AG10803 (cell line): ENCODE measurements at regions not wholly inside any gene's neighbourhood (a gene's known extent, or its start where the extent isn't known, plus 50 kb on each side); places are given as distances from the start of the nearest gene placed in this dataset.
"Not testable (repeated sequence)": the region's sequence is repeated elsewhere in the genome, so short reads cannot be mapped to it uniquely, and the experiment has no call there.

Experiments
- DNase-seq: peaks from one replicate; pipeline ENCODE4 v3.0.0; 2010; ENCODE audit warnings: low read depth
- H3K4me3 ChIP-seq: 2 replicates; pipeline ENCODE4 v1.5.1; 2011; ENCODE audit warnings: mild to moderate bottlenecking, low read length, control low read depth
- TF ChIP-seq, protein P1 (sequence below): conservative IDR thresholded peaks from 2 replicates; pipeline ENCODE4 v1.5.1; 2011; ENCODE audit warnings: mild to moderate bottlenecking, low read length, control low read depth, inconsistent platforms

DNA sequence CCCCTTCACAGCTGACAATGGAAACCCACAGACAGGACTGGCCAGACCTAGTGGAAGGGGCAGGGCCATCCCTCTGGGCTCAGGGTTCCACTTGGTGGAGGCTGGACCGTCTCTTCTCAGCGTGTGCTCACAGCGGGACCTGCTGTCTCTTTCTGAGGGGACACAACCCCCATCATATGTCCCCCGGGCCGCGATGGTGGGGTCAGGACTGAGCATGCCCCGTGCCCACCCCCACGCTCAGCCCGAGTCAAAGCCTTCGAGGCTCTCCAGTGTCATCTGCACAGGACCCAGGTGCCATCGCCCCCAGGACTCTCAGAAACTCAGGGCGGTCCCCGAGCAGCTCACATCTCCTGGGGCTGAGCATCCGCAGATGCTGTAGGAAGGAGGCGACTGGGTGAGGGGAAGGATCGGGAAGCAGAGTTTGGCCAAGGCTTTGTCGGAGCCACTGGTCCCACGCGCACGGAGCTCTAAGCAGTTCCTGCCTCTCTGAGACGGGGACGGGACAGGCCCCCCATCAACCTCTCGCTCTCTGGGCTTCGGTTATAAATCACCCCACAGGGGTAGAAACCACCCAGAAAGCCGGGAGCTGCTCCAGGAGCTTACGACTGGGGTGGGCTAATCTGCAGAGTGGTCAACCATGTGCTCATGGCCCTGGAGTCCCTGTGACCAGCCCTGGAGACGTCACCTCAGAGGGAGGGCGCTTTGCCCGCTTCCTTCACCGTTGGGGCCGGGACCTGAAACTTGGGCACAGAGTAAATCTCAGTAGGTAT, 183.4 kb upstream of the SULF2 start:
- TF ChIP-seq, protein P1, sequence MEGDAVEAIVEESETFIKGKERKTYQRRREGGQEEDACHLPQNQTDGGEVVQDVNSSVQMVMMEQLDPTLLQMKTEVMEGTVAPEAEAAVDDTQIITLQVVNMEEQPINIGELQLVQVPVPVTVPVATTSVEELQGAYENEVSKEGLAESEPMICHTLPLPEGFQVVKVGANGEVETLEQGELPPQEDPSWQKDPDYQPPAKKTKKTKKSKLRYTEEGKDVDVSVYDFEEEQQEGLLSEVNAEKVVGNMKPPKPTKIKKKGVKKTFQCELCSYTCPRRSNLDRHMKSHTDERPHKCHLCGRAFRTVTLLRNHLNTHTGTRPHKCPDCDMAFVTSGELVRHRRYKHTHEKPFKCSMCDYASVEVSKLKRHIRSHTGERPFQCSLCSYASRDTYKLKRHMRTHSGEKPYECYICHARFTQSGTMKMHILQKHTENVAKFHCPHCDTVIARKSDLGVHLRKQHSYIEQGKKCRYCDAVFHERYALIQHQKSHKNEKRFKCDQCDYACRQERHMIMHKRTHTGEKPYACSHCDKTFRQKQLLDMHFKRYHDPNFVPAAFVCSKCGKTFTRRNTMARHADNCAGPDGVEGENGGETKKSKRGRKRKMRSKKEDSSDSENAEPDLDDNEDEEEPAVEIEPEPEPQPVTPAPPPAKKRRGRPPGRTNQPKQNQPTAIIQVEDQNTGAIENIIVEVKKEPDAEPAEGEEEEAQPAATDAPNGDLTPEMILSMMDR = no peak
- H3K4me3 ChIP-seq = no peak overlapping the region
- DNase-seq = no peak

DNA sequence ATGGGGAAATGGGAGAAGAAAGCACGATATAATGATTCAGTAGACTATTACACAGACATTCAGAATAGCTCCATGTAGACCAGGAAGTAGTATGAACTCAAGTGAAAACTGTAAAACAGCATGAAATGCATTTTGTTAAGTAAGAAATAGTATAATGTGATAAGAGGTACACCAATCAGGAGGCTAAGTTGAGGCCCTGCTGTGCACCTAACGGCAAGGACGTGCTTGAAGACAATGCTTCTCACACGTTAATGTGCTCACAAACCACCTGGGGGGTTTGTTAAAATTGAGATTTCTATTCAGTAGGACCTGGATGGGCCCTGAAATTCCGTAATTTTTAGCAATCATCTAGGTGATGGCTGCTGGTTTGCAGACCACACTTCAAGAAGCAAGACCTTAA, 178.9 kb upstream of the SULF2 start:
- no peak overlapping the region for H3K4me3 ChIP-seq
- TF ChIP-seq, protein P1 = no peak
- no peak for DNase-seq

DNA sequence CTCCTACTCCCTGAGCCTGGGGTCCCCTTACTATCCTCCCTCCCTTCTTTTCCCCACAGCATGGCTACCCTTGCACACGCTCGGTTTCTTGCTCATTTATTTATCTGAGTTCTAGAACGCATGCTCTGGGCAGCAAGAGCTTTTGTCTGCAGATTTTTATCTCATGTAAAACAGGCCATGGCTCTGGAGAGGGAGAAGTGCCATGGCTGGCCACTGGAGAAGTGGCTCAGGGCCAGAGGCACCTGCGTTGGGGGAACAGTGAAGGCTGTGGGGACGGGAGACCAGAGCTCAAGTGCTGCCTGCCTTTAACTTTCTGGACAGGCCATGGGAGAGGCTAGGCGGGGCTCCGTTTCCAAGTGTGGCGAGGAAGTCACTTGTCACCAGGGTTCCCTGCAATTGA, 177.7 kb upstream of the SULF2 start:
- no peak for DNase-seq
- no peak overlapping the region for H3K4me3 ChIP-seq
- TF ChIP-seq, protein P1 = no peak

DNA sequence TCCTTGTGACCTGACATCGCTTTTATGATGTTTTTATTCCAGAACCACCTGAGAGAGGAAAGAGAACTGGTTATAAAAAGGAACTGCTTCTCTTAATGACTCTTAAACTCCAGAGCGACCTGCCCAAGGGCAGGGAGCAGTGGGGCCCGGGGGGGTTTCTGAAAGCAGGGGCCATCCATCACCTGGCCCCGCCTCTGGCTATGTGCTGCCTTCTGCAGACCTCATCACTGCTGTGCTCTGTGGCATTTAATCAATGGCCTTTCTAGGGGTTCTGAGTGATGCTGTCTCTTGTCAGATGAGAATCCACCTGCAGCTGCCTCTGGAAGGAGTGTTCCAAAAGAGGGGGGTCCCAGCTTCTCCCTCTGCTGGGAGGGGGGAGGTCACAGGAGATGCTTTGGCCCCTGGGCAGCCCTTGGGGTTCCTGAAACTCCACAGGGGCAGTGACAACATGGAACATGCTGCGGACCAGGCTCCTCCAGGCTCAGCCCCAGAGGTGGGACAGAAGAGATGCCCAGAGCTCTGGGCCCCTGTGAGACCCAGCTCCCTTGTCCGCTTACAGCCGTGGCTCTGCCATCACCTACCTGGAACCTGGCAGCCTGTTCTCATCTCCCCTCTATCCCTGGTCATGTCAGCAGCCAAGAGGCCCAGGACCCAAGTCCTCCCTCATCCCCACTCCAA, 177.1 kb upstream of the SULF2 start:
- H3K4me3 ChIP-seq = no peak overlapping the region
- TF ChIP-seq, protein P1 = no peak
- DNase-seq = no peak

DNA sequence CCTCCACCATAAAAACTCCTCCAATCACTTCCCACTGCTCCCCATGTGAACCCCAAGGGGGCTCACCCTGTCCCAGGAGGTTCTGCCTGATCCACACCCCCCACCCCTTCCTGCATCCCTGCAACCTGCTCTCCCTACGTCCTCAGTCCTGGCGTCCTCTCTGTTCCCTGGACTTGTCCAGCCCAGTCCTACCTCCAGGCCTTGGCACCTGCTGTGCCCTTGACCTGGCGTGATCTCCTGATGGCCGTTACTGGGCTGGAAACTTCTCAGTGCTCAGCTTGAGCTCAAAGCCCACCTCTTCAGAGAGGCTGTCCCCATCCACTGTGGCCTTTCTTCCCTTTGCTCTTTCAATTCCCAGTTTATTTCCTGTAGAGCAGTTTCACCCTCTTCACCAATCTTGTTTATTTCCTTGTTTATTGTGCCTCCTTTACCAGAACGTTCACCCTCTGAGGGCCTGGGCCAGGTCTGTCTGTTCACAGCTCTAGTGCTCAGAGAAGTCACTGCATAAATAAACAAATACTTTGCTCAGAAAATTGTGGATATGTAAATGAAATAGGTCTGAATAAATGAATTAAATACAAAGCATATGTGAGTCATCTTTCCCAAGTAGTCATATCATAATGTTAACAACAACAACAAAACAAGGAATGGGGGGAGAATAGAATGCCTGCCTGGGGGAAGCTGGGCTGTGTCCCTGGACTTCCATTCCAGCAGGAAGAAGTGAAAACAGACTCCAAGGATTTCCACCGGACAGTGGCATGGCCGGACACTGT, 175.7 kb upstream of the SULF2 start:
- DNase-seq = no peak
- TF ChIP-seq, protein P1 = no peak
- no peak overlapping the region for H3K4me3 ChIP-seq

DNA sequence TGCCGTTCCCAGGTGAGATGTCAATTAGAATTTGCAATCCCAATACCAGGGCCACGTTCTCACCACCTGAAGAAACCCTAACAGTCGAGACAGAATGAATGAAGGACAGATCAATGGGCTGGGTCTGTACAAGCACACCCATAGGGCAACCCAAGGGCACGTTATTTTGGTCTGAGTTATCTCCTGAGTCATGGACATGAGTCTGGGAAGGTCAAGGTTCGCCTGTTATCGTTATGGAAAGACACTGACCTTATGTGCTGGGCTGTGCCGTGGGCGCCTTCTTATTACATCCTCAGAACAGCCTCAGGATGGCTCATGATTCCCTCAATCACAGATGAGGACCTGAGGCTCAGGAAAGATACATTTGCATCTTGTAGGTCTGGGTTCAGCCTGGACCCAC, 175.0 kb upstream of the SULF2 start:
- TF ChIP-seq, protein P1 = no peak
- no peak overlapping the region for H3K4me3 ChIP-seq
- no peak for DNase-seq

DNA sequence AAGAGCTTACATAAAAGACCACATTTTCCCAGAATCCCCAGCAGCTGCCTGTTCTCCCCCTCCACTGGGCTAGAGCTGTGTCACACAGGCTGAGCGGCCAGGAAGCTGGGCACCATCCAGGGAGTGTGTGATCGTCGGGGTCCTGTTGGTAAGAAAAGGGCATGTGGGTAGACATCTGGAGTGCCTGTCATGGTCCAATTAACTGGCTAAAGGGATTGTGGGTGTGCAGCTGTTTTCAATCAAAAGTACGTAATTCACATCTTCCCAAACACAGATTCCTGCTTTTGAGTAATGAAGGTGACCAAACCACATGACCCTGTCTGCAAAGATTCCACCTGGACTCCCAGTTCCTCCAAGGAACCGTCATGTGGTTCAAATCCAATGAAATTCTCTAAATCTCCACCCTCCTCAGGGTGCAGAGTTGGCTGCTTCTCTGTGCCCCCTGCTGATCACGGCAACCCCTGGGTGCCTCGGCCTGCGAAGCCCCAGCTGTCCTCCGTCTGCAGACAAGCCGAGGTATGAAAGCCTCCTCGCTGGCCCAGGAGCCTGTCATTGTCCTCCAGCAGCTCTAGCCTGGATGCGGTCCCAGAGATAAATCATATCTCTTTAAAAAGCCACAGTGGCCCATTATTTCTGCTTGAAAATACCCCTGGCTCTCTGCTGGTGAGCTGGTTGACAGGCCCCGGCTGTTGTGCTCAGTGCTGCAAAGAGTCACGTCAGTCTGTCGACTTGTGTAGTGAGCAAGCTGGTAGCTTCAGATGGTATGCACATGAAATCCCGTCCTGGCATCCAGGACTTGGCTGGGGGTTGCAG, 172.9 kb upstream of the SULF2 start:
- H3K4me3 ChIP-seq = not testable (repeated sequence)
- peak; percentile 95 for DNase-seq
